ENCODE measurements at regions not wholly inside any gene's neighbourhood (a gene's known extent, or its start where the extent isn't known, plus 50 kb on each side); places are given as distances from the start of the nearest gene placed in this dataset.

GRCh38 chr2:2573658-2574293 is 242.7 kb upstream of the MYT1L start:
- DNase-seq, result no peak

GRCh38 chr2:2573205-2573604 is 242.1 kb upstream of the MYT1L start:
- DNase-seq, result no peak

GRCh38 chr2:2572393-2573204 is 241.5 kb upstream of the MYT1L start:
- DNase-seq, result no peak

GRCh38 chr2:2571301-2572150 is 240.5 kb upstream of the MYT1L start:
- DNase-seq, result no peak

GRCh38 chr2:2570871-2571270 is 239.8 kb upstream of the MYT1L start:
- no peak for DNase-seq

- no peak for DNase-seq
Observed at GRCh38 chr2:2570360-2570759, 239.3 kb upstream of the MYT1L start.

- no peak for DNase-seq
Observed at GRCh38 chr2:2569836-2570235, 238.8 kb upstream of the MYT1L start.

- no peak for DNase-seq
Observed at GRCh38 chr2:2569306-2569705, 238.2 kb upstream of the MYT1L start.

- DNase-seq, result no peak
Observed at GRCh38 chr2:2568411-2568810, 237.3 kb upstream of the MYT1L start.

- no peak for DNase-seq
Observed at GRCh38 chr2:2567776-2568175, 236.7 kb upstream of the MYT1L start.

- no peak for DNase-seq
Observed at GRCh38 chr2:2566396-2567323, 235.6 kb upstream of the MYT1L start.

GRCh38 chr2:2565671-2566070 is 234.6 kb upstream of the MYT1L start:
- DNase-seq, result no peak

GRCh38 chr2:2564300-2565078 is 233.4 kb upstream of the MYT1L start:
- DNase-seq, result no peak

- DNase-seq, result no peak
Observed at GRCh38 chr2:2563309-2563860, 232.3 kb upstream of the MYT1L start.

GRCh38 chr2:2562867-2563266 is 231.8 kb upstream of the MYT1L start:
- DNase-seq, result no peak

- no peak for DNase-seq
Observed at GRCh38 chr2:2561346-2562095, 230.4 kb upstream of the MYT1L start.

- no peak for DNase-seq
Observed at GRCh38 chr2:2560374-2561015, 229.4 kb upstream of the MYT1L start.

- DNase-seq, result no peak
Observed at GRCh38 chr2:2558476-2558875, 227.4 kb upstream of the MYT1L start.

- DNase-seq, result no peak
Observed at GRCh38 chr2:2557475-2557874, 226.4 kb upstream of the MYT1L start.

GRCh38 chr2:2550856-2551255 is 219.8 kb upstream of the MYT1L start:
- no peak for DNase-seq

All from CD4-positive, alpha-beta T cell treated with Interleukin-12 subunit alpha and Interleukin-12 subunit beta, for 1 hour (primary cell).